Lower leg skin (tissue), 4 donors: ENCODE measurements at regions not wholly inside any gene's neighbourhood (a gene's known extent, or its start where the extent isn't known, plus 50 kb on each side); places are given as distances from the start of the nearest gene placed in this dataset.

Source experiments
- DNase-seq, 2 donors: peaks; one replicate each; pipeline ENCODE4 v3.0.0-alpha.2; 2019; ENCODE audit warnings: low spot score in 2 of 2
- H3K4me3 ChIP-seq: fragments of 200-600 bp; sonication (generic); 2 replicates; pipeline ENCODE4 v1.5.1; 2017; ENCODE audit warnings: mild to moderate bottlenecking, low read depth; ENCODE audit not compliant: poor library complexity, severe bottlenecking
- CTCF ChIP-seq, 3 donors: fragments of 450-650 bp; IDR thresholded peaks; one replicate each; pipeline ENCODE4 v1.5.1; 2016; ENCODE audit warnings: antibody characterized with exemption in 3 of 3, mild to moderate bottlenecking in 3 of 3, moderate library complexity in 2 of 3
- POLR2A ChIP-seq, 2 donors: fragments of 450-650 bp; IDR thresholded peaks; one replicate each; pipeline ENCODE4 v1.6.1; 2016 to 2017; ENCODE audit warnings: antibody characterized with exemption in 2 of 2, mild to moderate bottlenecking in 1 of 2, moderate library complexity in 1 of 2
- WGBS, 2 donors: methylation state at CpG; one replicate each; pipeline ENCODE4 v1.1.5; 2018; 5-methylcytosine and 5-hydroxymethylcytosine counted together
- intact Hi-C: fragments of 100-400 bp; cut with DNase I; formaldehyde crosslinking; loops from one replicate; pipeline ENCODE4 v1.15.0; 2023; ENCODE audit warnings: low total_unique reads

DNA sequence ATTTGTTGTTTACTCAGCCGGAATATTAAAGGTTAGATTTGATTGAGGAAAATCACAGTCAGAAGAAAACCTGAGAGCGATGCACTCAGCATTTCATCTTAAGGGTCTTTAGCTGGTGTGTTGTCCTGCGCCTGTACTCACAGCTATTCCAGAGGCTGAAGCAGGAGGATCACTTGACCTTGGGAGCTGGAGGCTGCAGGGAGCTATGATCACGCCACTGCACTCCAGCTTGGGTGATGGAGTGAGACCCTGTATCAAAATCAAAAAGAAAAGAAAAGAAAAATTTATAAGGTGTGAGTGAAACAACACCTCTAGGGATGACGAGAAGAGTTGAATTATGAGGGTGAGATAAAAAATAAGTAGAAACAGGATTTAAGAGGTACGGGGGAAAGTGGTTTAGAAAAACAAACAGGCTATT lies 165.0 kb downstream of the TRIM27 start:
- intact Hi-C loops = no loop called here
- TF ChIP-seq POLR2A (IDR thresholded peaks at IDR 0.05) (no peak), CTCF (IDR thresholded peaks at IDR 0.05) (no peak)
- no peak overlapping the region for H3K4me3 ChIP-seq
- 69 to 71% methylated on average over 6 of the region's 6 CpGs for WGBS, 2 donors
- DNase-seq = no peak

DNA sequence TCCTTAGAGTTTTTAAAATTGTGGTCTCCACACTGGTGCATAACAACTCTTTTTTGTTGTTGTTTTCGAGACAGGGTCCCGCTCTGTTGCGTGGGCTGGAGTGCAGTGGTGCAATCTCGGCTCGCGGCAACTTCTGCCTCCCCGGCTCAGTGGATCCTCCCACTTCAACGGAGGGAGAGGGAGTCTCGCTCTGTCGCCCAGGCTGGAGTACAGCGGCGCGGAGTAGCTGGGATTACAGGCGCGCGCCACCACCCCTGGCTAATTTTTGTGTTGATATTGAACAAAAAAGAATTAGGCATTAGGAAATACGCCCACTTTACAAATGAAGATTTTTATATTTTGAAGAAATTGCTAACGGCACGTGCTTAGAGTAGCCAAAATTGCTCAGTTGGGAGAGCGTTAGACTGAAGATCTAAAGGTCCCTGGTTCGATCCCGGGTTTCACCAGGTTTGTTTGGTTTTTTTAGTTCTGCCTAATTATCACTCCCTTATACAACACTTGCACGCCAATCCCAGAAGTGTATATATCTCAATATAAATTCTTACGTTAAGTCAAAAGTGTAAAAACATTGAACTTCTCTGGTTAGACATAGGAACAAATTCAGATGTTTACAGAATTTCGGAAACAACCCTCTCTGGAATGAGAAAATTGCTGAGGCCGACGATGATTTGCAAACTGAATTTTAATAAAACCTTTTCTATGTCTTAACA lies 159.6 kb downstream of the TRIM27 start:
- no peak for TF ChIP-seq CTCF (IDR thresholded peaks at IDR 0.05)
- TF ChIP-seq POLR2A (IDR thresholded peaks at IDR 0.05) = no peak
- intact Hi-C loops = no loop called here
- no peak overlapping the region for H3K4me3 ChIP-seq
- 37 to 49% methylated on average over 27 of the region's 27 CpGs for WGBS, 2 donors
- no peak for DNase-seq

- WGBS, 2 donors = 35 to 37% methylated on average over 15 of the region's 15 CpGs
- H3K4me3 ChIP-seq = no peak overlapping the region
- no peak for DNase-seq
- no peak for TF ChIP-seq POLR2A (IDR thresholded peaks at IDR 0.05)
- intact Hi-C loops = no loop called here
Observed at GRCh38 chr6:28764761-28765282, 159.0 kb downstream of the TRIM27 start.

GRCh38 chr6:28765978-28766351 lies 157.8 kb downstream of the TRIM27 start:
- no peak overlapping the region for H3K4me3 ChIP-seq
- intact Hi-C loops = no loop called here
- 3 to 5% methylated on average over 13 of the region's 13 CpGs for WGBS, 2 donors
- TF ChIP-seq CTCF (IDR thresholded peaks at IDR 0.05) (no peak), POLR2A (IDR thresholded peaks at IDR 0.05) (no peak)
- no peak for DNase-seq

DNA sequence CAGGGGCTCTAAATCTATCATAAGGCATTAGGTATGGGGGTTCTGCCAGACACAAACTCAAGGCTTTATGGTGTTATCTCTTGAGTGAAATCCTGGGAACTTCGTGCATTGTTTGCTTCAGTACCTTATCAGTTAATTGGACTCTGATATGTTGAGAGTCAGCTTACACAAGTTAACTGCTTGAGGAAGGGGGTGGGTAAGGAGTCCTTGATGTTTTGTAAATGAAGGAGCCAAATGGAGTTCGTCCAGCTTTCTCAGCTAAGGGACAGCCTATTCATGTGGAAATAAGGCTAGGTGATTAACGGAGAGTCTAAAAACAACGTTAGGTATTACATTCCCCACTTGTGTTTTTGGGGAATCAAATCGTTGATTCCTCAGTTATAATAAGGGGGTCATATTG lies 157.4 kb downstream of the TRIM27 start:
- TF ChIP-seq CTCF (IDR thresholded peaks at IDR 0.05) (no peak), POLR2A (IDR thresholded peaks at IDR 0.05) (no peak)
- intact Hi-C loops = no loop called here
- WGBS, 2 donors = 1 to 2% methylated on average over 5 of the region's 5 CpGs
- no peak for DNase-seq
- no peak overlapping the region for H3K4me3 ChIP-seq

DNA sequence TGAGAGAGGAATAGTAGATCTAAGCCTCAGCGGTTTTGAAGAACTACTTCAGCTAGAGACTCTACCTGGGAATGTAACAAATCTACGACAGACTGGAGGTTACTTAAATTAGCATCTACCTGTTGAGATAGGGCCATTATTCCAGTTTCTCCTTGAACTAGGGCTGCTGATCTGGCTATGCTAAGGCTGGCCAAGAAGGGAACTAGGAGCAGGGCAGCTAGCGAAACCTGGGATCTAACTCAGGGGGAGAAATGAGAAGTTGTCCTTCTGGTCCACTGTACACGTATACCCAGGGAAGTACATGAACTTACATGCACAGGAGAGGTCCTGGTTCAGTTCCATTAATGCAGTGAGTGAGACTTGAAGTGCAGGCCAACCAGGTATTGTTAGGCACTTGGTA lies 156.7 kb downstream of the TRIM27 start:
- no peak for DNase-seq
- no peak overlapping the region for H3K4me3 ChIP-seq
- 15 to 25% methylated on average over 4 of the region's 4 CpGs for WGBS, 2 donors
- intact Hi-C loops = no loop called here
- TF ChIP-seq CTCF (IDR thresholded peaks at IDR 0.05) = no peak
- TF ChIP-seq POLR2A (IDR thresholded peaks at IDR 0.05) = no peak
